GM12878 (cell line): ENCODE measurements at regions not wholly inside any gene's neighbourhood (a gene's known extent, or its start where the extent isn't known, plus 50 kb on each side); places are given as distances from the start of the nearest gene placed in this dataset.
A peak's percentile ranks its signal among the peaks of the same experiment; 100 is the strongest.

Experiments used
- ATAC-seq: fragments of 200-7000 bp; cut with Tn5 transposase; 3 replicates; pipeline ENCODE4 v1.9.1; 2020; ENCODE audit warnings: mild to moderate bottlenecking, moderate library complexity
- BruUV-seq: library from RNA; stranded (reverse); fragments of 400-500 nt; replicated peaks from 2 replicates; lab custom pipeline; 2021; lab: Mats Ljungman, UMichigan
- CTCF ChIA-PET: fragments of 300-600 bp; sonication (Branson Sonifier 250); formaldehyde crosslinking; extraction: SDS; loops from one replicate; lab custom pipeline; 2021; ENCODE audit warnings: inconsistent platforms; lab: Yijun Ruan, JAX
- POLR2A ChIA-PET: fragments of 350-600 bp; formaldehyde crosslinking; extraction: SDS; loops from one replicate; lab custom pipeline; 2021; ENCODE audit warnings: inconsistent platforms; lab: Charles Lee
- RAD21 ChIA-PET: fragments of 300-600 bp; sonication (Branson Sonifier 250); formaldehyde crosslinking; loops from one replicate; lab custom pipeline; 2023; ENCODE audit warnings: antibody characterized with exemption; ENCODE audit not compliant: unreplicated experiment; lab: Charles Lee
- SMC1A ChIA-PET: fragments of 300-600 bp; sonication (Branson Sonifier 250); formaldehyde crosslinking; loops from one replicate; lab custom pipeline; 2023; ENCODE audit not compliant: unreplicated experiment, uncharacterized antibody; lab: Charles Lee
- DNase-seq: peaks from one replicate; pipeline ENCODE4 v3.0.0-alpha.2; 2011; ENCODE audit warnings: low read depth, low spot score
- FAIRE-seq: peaks from 3 replicates; lab custom pipeline; 2011; peaks lifted over from hg19 to GRCh38; lab: Jason Lieb, UNC
- H2AFZ ChIP-seq: 2 replicates; pipeline ENCODE4 v1.6.0; 2011; ENCODE audit warnings: low read depth, low read length, control low read depth; ENCODE audit not compliant: control insufficient read depth
- H3K27ac ChIP-seq: 2 replicates; pipeline ENCODE4 v1.5.1; 2011; ENCODE audit warnings: control low read depth; ENCODE audit not compliant: control insufficient read depth, insufficient read depth
- H3K27me3 ChIP-seq, 2 experiments: replicated peaks in 1 of 2; 2 replicates each; pipeline versions ENCODE4 v1.6.0 to v1.6.1; 2011; ENCODE audit warnings: low read length in 1 of 2; ENCODE audit not compliant: control insufficient read depth in 2 of 2, insufficient read depth in 2 of 2
- H3K36me3 ChIP-seq, 2 experiments: 2 replicates each; pipeline ENCODE4 v1.5.1; 2011; ENCODE audit warnings: low read length in 1 of 2; ENCODE audit not compliant: control insufficient read depth in 2 of 2, insufficient read depth in 2 of 2
- H3K4me1 ChIP-seq: 2 replicates; pipeline ENCODE4 v1.6.1; 2011; ENCODE audit warnings: mild to moderate bottlenecking, low read length, moderate library complexity, mixed read lengths; ENCODE audit not compliant: control insufficient read depth, insufficient read depth
- H3K4me2 ChIP-seq: 2 replicates; pipeline ENCODE4 v1.6.0; 2011; ENCODE audit warnings: control low read depth; ENCODE audit not compliant: control insufficient read depth, insufficient read depth
- H3K4me3 ChIP-seq: fragments of 200-600 bp; sonication (generic); 2 replicates; pipeline ENCODE4 v1.5.1; 2016
- H3K79me2 ChIP-seq: 2 replicates; pipeline ENCODE4 v1.6.0; 2011; ENCODE audit warnings: low read length; ENCODE audit not compliant: control insufficient read depth, insufficient read depth
- H3K9ac ChIP-seq: 2 replicates; pipeline ENCODE4 v1.8.0; 2011; ENCODE audit warnings: low read length, control low read depth, mixed read lengths; ENCODE audit not compliant: control insufficient read depth, insufficient read depth
- H3K9me3 ChIP-seq: replicated peaks from 3 replicates; pipeline ENCODE4 v1.5.1; 2011; ENCODE audit warnings: mild to moderate bottlenecking, low read length; ENCODE audit not compliant: control insufficient read depth, insufficient read depth
- H4K20me1 ChIP-seq: 2 replicates; pipeline ENCODE4 v1.6.0; 2011; ENCODE audit not compliant: control insufficient read depth, insufficient read depth
- FOS ChIP-seq: IDR thresholded peaks from 3 replicates; pipeline ENCODE4 v1.6.1; 2011; ENCODE audit warnings: borderline replicate concordance; ENCODE audit not compliant: insufficient read length; ENCODE audit errors: extremely low read depth
- GATAD2B ChIP-seq: fragments of 450-650 bp; conservative IDR thresholded peaks from 2 replicates; pipeline ENCODE4 v1.6.1; 2017; ENCODE audit warnings: low read depth, mild to moderate bottlenecking, moderate library complexity
- HDAC2 ChIP-seq: fragments of 200-600 bp; sonication (generic); IDR thresholded peaks from 2 replicates; pipeline ENCODE4 v1.6.1; 2017
- LARP7 ChIP-seq: fragments of 450-650 bp; IDR thresholded peaks from 2 replicates; pipeline ENCODE4 v1.6.1; 2017; ENCODE audit warnings: mild to moderate bottlenecking
- NBN ChIP-seq: fragments of 450-650 bp; IDR thresholded peaks from 2 replicates; pipeline ENCODE4 v1.6.1; 2016
- NFYA ChIP-seq: IDR thresholded peaks from 2 replicates; pipeline ENCODE4 v1.6.1; 2011; ENCODE audit warnings: low read depth, mild to moderate bottlenecking, low read length, improper control_type of control experiment, borderline replicate concordance
- NFYB ChIP-seq: IDR thresholded peaks from 2 replicates; pipeline ENCODE4 v1.6.1; 2011; ENCODE audit warnings: low read depth, mild to moderate bottlenecking, low read length, improper control_type of control experiment, moderate library complexity; ENCODE audit not compliant: insufficient read depth
- PAX8 ChIP-seq: fragments of 450-650 bp; IDR thresholded peaks from 2 replicates; pipeline ENCODE4 v1.6.1; 2017; ENCODE audit warnings: mild to moderate bottlenecking, moderate library complexity
- POLR2A ChIP-seq: IDR thresholded peaks from 2 replicates; pipeline ENCODE4 v1.6.1; 2011; ENCODE audit warnings: low read depth, mild to moderate bottlenecking, low read length
- TCF7 ChIP-seq: IDR thresholded peaks from 2 replicates; pipeline ENCODE4 v1.6.1; 2014; ENCODE audit warnings: antibody characterized with exemption, borderline replicate concordance
- WGBS: methylation state at CpG from one replicate; pipeline ENCODE4 v1.1.6; 2016; ENCODE audit warnings: low lambda C conversion rate; ENCODE audit not compliant: insufficient replicate concordance, insufficient coverage; ENCODE audit errors: missing lambda C conversion rate; 5-methylcytosine and 5-hydroxymethylcytosine counted together
- in situ Hi-C: fragments of 300-500 bp; cut with MboI; formaldehyde crosslinking; loops from 9 replicates; pipeline ENCODE4 v1.14.3; 2018; ENCODE audit warnings: mixed read lengths
- intact Hi-C: fragments of 100-400 bp; cut with micrococcal nuclease; formaldehyde crosslinking; loops from one replicate; pipeline ENCODE4 v1.14.2; 2022; ENCODE audit not compliant: unreplicated experiment
- TF ChIP-seq, protein P1 (sequence below): fragments of 450-650 bp; IDR thresholded peaks from 2 replicates; pipeline ENCODE4 v1.6.1; 2017; ENCODE audit warnings: low read depth, mild to moderate bottlenecking, moderate library complexity
- TF ChIP-seq, protein P2 (sequence below): IDR thresholded peaks from 2 replicates; pipeline ENCODE4 v1.6.1; 2011; ENCODE audit warnings: low read depth, low read length, improper control_type of control experiment, borderline replicate concordance
- TF ChIP-seq, protein P3 (sequence below): IDR thresholded peaks from 2 replicates; pipeline ENCODE4 v1.6.1; 2012; ENCODE audit warnings: low read depth, low read length, improper control_type of control experiment
- TF ChIP-seq, protein P4 (sequence below): fragments of 450-650 bp; IDR thresholded peaks from 2 replicates; pipeline ENCODE4 v1.6.1; 2017; ENCODE audit warnings: borderline replicate concordance
- TF ChIP-seq, protein P5 (sequence below): fragments of 450-650 bp; IDR thresholded peaks from 2 replicates; pipeline ENCODE4 v1.6.1; 2017; ENCODE audit warnings: mild to moderate bottlenecking, low read depth, inconsistent platforms; ENCODE audit not compliant: poor library complexity, severe bottlenecking

DNA sequence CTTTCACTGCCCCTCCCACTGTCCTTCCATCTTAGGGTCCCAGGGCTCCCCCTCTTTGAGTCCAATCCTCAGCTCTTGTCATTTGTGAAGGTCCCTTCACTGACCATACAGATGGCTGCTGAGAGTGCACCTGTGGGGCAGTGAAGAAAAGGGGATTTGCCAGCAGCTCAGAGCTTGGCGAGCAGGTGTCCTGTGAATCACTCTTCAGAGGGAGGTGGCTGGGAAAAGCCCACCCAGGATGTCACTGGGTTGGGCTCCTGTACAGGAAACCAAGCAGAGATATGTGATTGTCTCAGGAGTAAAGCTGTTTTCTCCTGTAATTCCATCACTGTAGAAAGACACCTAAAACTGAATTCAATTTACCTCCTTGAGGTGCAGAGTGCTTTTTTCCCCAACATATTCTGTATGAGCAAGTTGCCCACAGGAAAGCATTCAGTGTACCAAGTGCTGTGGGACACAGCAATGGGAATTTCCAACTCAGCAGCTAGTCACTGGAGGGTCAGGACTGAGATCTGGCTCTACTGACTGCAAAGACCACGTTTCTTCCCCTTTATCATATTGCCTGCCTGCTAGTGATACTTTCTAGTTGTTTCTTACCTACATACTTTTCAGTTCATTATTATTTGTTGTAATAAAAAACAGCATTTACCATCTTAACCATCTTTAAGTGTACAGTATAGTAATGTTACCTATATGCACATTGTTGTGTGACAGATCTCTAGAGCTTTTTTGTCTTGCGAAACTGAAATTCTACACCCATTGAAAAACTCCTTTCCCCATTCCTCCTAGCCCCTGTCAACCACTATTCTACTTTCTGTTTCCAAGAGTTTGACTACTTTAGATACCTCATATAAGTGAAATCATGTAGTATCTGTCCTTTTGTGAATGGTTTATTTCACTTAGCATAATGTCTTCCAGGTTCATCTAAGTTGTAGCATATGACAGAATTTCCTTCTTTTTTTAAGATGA lies 239.1 kb downstream of the TSN start:
- Histone ChIP-seq H3K4me3 (no peak overlapping the region), H3K79me2 (no peaks in the 10 kb centered on the region), H3K4me2 (peak overlapping the region; percentile 50; the same call in 1 of the 2 replicates), H3K27me3 (peaks cover 0 to 6% of the 10 kb centered on the region in 2 experiments; a peak in 1 of 4 replicates), H4K20me1 (no peaks in the 10 kb centered on the region), H3K9ac (no peak overlapping the region), H3K27ac (no peak overlapping the region), H2AFZ (no peak overlapping the region), H3K36me3 (no peaks in the 10 kb centered on the region), H3K9me3 (no peaks in the 10 kb centered on the region), H3K4me1 (no peaks in the 10 kb centered on the region; the same call in 1 of the 2 replicates)
- no TSS peak for BruUV-seq
- ChIA-PET CTCF (interaction anchor here (0.6 to 1.2 kb wide), 3 partner anchors 18 to 142 kb away, joined by 3 read pairs; no protein-coding TSS in a partner anchor), POLR2A (interaction anchor here (0.7 kb wide), 1 partner anchor 286 kb away, joined by 5 read pairs; no protein-coding TSS in a partner anchor), RAD21 (interaction anchor here (1.2 kb wide), 1 partner anchor 21 kb away, joined by 3 read pairs; no protein-coding TSS in a partner anchor), SMC1A (interaction anchor here (1.1 to 1.2 kb wide), 3 partner anchors 12 to 100 kb away, joined by 3 to 4 read pairs (median 3); no protein-coding TSS in a partner anchor)
- intact Hi-C loops (no loop called here), in situ Hi-C loops (no loop called here)
- TF ChIP-seq NBN (no peak), FOS (no peak), NFYA (no peak), POLR2A (no peak), HDAC2 (no peak), GATAD2B (no peak), NFYB (no peak), TCF7 (no peak), LARP7 (no peak), PAX8 (no peak)
- TF ChIP-seq, protein P1, sequence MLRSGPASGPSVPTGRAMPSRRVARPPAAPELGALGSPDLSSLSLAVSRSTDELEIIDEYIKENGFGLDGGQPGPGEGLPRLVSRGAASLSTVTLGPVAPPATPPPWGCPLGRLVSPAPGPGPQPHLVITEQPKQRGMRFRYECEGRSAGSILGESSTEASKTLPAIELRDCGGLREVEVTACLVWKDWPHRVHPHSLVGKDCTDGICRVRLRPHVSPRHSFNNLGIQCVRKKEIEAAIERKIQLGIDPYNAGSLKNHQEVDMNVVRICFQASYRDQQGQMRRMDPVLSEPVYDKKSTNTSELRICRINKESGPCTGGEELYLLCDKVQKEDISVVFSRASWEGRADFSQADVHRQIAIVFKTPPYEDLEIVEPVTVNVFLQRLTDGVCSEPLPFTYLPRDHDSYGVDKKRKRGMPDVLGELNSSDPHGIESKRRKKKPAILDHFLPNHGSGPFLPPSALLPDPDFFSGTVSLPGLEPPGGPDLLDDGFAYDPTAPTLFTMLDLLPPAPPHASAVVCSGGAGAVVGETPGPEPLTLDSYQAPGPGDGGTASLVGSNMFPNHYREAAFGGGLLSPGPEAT = no peak
- TF ChIP-seq, protein P2, sequence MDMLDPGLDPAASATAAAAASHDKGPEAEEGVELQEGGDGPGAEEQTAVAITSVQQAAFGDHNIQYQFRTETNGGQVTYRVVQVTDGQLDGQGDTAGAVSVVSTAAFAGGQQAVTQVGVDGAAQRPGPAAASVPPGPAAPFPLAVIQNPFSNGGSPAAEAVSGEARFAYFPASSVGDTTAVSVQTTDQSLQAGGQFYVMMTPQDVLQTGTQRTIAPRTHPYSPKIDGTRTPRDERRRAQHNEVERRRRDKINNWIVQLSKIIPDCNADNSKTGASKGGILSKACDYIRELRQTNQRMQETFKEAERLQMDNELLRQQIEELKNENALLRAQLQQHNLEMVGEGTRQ = no peak
- TF ChIP-seq, protein P3, sequence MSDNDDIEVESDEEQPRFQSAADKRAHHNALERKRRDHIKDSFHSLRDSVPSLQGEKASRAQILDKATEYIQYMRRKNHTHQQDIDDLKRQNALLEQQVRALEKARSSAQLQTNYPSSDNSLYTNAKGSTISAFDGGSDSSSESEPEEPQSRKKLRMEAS = no peak
- TF ChIP-seq, protein P4, sequence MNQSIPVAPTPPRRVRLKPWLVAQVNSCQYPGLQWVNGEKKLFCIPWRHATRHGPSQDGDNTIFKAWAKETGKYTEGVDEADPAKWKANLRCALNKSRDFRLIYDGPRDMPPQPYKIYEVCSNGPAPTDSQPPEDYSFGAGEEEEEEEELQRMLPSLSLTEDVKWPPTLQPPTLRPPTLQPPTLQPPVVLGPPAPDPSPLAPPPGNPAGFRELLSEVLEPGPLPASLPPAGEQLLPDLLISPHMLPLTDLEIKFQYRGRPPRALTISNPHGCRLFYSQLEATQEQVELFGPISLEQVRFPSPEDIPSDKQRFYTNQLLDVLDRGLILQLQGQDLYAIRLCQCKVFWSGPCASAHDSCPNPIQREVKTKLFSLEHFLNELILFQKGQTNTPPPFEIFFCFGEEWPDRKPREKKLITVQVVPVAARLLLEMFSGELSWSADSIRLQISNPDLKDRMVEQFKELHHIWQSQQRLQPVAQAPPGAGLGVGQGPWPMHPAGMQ = no peak
- TF ChIP-seq, protein P5, sequence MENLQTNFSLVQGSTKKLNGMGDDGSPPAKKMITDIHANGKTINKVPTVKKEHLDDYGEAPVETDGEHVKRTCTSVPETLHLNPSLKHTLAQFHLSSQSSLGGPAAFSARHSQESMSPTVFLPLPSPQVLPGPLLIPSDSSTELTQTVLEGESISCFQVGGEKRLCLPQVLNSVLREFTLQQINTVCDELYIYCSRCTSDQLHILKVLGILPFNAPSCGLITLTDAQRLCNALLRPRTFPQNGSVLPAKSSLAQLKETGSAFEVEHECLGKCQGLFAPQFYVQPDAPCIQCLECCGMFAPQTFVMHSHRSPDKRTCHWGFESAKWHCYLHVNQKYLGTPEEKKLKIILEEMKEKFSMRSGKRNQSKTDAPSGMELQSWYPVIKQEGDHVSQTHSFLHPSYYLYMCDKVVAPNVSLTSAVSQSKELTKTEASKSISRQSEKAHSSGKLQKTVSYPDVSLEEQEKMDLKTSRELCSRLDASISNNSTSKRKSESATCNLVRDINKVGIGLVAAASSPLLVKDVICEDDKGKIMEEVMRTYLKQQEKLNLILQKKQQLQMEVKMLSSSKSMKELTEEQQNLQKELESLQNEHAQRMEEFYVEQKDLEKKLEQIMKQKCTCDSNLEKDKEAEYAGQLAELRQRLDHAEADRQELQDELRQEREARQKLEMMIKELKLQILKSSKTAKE = no peak
- peak; percentile 35 for FAIRE-seq
- 42% methylated on average over 3 of the region's 3 CpGs for WGBS
- ATAC-seq = peak; percentile 65
- no peak for DNase-seq
